ENCODE measurements at regions not wholly inside any gene's neighbourhood (a gene's known extent, or its start where the extent isn't known, plus 50 kb on each side); places are given as distances from the start of the nearest gene placed in this dataset.

DNA sequence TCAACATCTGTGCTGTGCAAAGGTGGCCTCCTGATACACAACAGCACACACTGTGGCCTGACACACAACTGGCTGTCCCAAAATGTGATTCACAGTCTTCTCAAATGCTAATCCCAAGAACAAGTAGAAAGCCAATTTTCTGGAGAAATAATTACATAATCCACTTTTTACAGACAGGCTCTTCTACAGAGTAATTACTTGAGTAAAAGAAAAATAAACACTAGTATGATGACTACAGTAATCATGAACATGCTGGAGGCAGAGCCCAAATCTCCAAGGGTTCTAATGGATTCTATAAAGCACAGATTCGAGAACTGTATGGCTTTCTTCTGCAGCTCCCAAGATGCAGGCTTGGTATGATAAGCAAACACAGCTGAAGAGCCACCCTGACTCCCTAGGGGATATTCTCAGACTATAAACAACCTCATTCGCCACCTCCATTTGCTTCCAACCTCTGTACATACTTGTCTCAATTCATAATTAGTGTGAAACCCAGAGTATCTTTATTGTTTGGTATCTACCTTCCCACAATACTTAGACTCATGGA, 81.9 kb downstream of the SIPA1L2 start:
- H3K4me3 ChIP-seq (ENCODE audit: low read depth in 2 of 2, low read length in 1 of 2) = no peak overlapping the region
- no peaks in the 10 kb centered on the region for H3K9me3 ChIP-seq
- POLR2A ChIA-PET = no interaction called here
- no peak overlapping the region for H3K9ac ChIP-seq
- H2AFZ ChIP-seq (ENCODE audit: low read depth) = no peak overlapping the region
- H3K4me1 ChIP-seq (ENCODE audit: control insufficient read depth in 1 of 2, insufficient read depth in 2 of 2, low read depth in 1 of 2, low read length in 1 of 2) = peaks cover 0 to 4% of the 10 kb centered on the region in 2 experiments; a peak in 2 of 4 replicates
- no peak overlapping the region for H3K27ac ChIP-seq (ENCODE audit: low read depth in 2 of 2, low read length in 1 of 2)
- H3K36me3 ChIP-seq (replicated peaks in 1 of 2; ENCODE audit: control insufficient read depth in 1 of 2, insufficient read depth in 2 of 2, low read length in 1 of 2) = no peaks in the 10 kb centered on the region
- TF ChIP-seq, protein P1, sequence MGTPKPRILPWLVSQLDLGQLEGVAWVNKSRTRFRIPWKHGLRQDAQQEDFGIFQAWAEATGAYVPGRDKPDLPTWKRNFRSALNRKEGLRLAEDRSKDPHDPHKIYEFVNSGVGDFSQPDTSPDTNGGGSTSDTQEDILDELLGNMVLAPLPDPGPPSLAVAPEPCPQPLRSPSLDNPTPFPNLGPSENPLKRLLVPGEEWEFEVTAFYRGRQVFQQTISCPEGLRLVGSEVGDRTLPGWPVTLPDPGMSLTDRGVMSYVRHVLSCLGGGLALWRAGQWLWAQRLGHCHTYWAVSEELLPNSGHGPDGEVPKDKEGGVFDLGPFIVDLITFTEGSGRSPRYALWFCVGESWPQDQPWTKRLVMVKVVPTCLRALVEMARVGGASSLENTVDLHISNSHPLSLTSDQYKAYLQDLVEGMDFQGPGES (IDR thresholded peaks at IDR 0.05; ENCODE audit: low read depth, low read length) = no peak
- TF ChIP-seq FOXM1 (IDR thresholded peaks at IDR 0.05; ENCODE audit: low read depth) = no peak
- TF ChIP-seq, protein P2, sequence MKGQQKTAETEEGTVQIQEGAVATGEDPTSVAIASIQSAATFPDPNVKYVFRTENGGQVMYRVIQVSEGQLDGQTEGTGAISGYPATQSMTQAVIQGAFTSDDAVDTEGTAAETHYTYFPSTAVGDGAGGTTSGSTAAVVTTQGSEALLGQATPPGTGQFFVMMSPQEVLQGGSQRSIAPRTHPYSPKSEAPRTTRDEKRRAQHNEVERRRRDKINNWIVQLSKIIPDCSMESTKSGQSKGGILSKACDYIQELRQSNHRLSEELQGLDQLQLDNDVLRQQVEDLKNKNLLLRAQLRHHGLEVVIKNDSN (IDR thresholded peaks at IDR 0.05; ENCODE audit: borderline replicate concordance, low read depth) = no peak
- no peak for TF ChIP-seq TEAD4 (IDR thresholded peaks at IDR 0.05; ENCODE audit: borderline replicate concordance, insufficient read depth)
- no peak for TF ChIP-seq FOXJ3 (CRISPR knock-in tag; IDR thresholded peaks at IDR 0.05)
- TF ChIP-seq NFIC (IDR thresholded peaks at IDR 0.05; ENCODE audit: borderline replicate concordance) = no peak
- TF ChIP-seq FOSL2 (IDR thresholded peaks at IDR 0.05; ENCODE audit: borderline replicate concordance, low read depth) = no peak
- no peak for TF ChIP-seq GATA2 (CRISPR knock-in tag; IDR thresholded peaks at IDR 0.05)
- TF ChIP-seq RCOR1 (IDR thresholded peaks at IDR 0.05; ENCODE audit: low read length) = no peak
- no peak for TF ChIP-seq SMC3 (IDR thresholded peaks at IDR 0.05; ENCODE audit: low read depth, low read length)
- TF ChIP-seq RXRA (IDR thresholded peaks at IDR 0.05; ENCODE audit: borderline replicate concordance, low read depth) = no peak
- TF ChIP-seq CHD2 (IDR thresholded peaks at IDR 0.05; ENCODE audit: low read length, partially characterized antibody) = no peak
- no peak for TF ChIP-seq GABPA (IDR thresholded peaks at IDR 0.05; ENCODE audit: low read depth)
- TF ChIP-seq, protein P3, sequence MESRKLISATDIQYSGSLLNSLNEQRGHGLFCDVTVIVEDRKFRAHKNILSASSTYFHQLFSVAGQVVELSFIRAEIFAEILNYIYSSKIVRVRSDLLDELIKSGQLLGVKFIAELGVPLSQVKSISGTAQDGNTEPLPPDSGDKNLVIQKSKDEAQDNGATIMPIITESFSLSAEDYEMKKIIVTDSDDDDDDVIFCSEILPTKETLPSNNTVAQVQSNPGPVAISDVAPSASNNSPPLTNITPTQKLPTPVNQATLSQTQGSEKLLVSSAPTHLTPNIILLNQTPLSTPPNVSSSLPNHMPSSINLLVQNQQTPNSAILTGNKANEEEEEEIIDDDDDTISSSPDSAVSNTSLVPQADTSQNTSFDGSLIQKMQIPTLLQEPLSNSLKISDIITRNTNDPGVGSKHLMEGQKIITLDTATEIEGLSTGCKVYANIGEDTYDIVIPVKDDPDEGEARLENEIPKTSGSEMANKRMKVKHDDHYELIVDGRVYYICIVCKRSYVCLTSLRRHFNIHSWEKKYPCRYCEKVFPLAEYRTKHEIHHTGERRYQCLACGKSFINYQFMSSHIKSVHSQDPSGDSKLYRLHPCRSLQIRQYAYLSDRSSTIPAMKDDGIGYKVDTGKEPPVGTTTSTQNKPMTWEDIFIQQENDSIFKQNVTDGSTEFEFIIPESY (IDR thresholded peaks at IDR 0.05; ENCODE audit: borderline replicate concordance, low read depth) = no peak
- TF ChIP-seq NRF1 (IDR thresholded peaks at IDR 0.05; ENCODE audit: low read depth, low read length) = no peak
- H3K79me2 ChIP-seq (ENCODE audit: insufficient read depth) = no peaks in the 10 kb centered on the region
- H3K27me3 ChIP-seq (ENCODE audit: insufficient read depth) = no peaks in the 10 kb centered on the region
- DNase-seq = no peak
- no peak overlapping the region for H3K4me2 ChIP-seq
- CTCF ChIA-PET = interaction anchor here (1.0 kb wide), 1 partner anchor 9 kb away, joined by 3 read pairs; no protein-coding TSS in a partner anchor
- no peaks in the 10 kb centered on the region for H3K9me2 ChIP-seq
- H3F3A ChIP-seq (replicated peaks; ENCODE audit: insufficient read depth) = no peaks in the 10 kb centered on the region
- H4K20me1 ChIP-seq (ENCODE audit: insufficient read depth) = no peaks in the 10 kb centered on the region
- 44% methylated on average over 2 of the region's 2 CpGs for WGBS (ENCODE audit: low lambda C conversion rate)

Data from SK-N-SH (cell line).